GM19023 (cell line): ENCODE measurements at regions not wholly inside any gene's neighbourhood (a gene's known extent, or its start where the extent isn't known, plus 50 kb on each side); places are given as distances from the start of the nearest gene placed in this dataset.

Experiments
- ATAC-seq: cut with Tn5 transposase; IDR thresholded peaks from one replicate; pipeline ENCODE4 v1.9.1; 2021; ENCODE audit warnings: mild to moderate bottlenecking, moderate library complexity; ENCODE audit not compliant: unreplicated experiment

GRCh38 chr12:59839514-59839913, 243.7 kb downstream of the SLC16A7 start:
- ATAC-seq: no peak

GRCh38 chr12:59843260-59843843, 247.5 kb downstream of the SLC16A7 start:
- ATAC-seq: no peak

GRCh38 chr12:59844750-59845149, 248.9 kb downstream of the SLC16A7 start:
- no peak for ATAC-seq

GRCh38 chr12:59845293-59845692, 249.5 kb downstream of the SLC16A7 start:
- no peak for ATAC-seq

- ATAC-seq: no peak
Observed at GRCh38 chr12:59847127-59847526, 251.3 kb downstream of the SLC16A7 start.

GRCh38 chr12:59850268-59850667, 254.4 kb downstream of the SLC16A7 start:
- ATAC-seq: no peak

GRCh38 chr12:59858508-59859170, 262.8 kb downstream of the SLC16A7 start:
- ATAC-seq: no peak

- no peak for ATAC-seq
Observed at GRCh38 chr12:59859171-59859510, 263.3 kb downstream of the SLC16A7 start.

- no peak for ATAC-seq
Observed at GRCh38 chr12:59861635-59862034, 265.8 kb downstream of the SLC16A7 start.

GRCh38 chr12:59867055-59867454, 271.2 kb downstream of the SLC16A7 start:
- ATAC-seq: no peak

- no peak for ATAC-seq
Observed at GRCh38 chr12:59867689-59868088, 271.9 kb downstream of the SLC16A7 start.

- no peak for ATAC-seq
Observed at GRCh38 chr12:59871779-59872178, 275.9 kb downstream of the SLC16A7 start.

GRCh38 chr12:59873136-59873535, 277.3 kb downstream of the SLC16A7 start:
- no peak for ATAC-seq

- no peak for ATAC-seq
Observed at GRCh38 chr12:59874781-59875180, 279.0 kb downstream of the SLC16A7 start.

GRCh38 chr12:59886131-59886733, 290.4 kb downstream of the SLC16A7 start:
- ATAC-seq: no peak

GRCh38 chr12:59887178-59887577, 291.3 kb downstream of the SLC16A7 start:
- ATAC-seq: no peak

GRCh38 chr12:59890896-59891579, 295.2 kb downstream of the SLC16A7 start:
- no peak for ATAC-seq

- no peak for ATAC-seq
Observed at GRCh38 chr12:59895166-59895775, 299.4 kb downstream of the SLC16A7 start.

- no peak for ATAC-seq
Observed at GRCh38 chr12:59904874-59905521, 309.2 kb downstream of the SLC16A7 start.

GRCh38 chr12:59911516-59911915, 315.7 kb downstream of the SLC16A7 start:
- ATAC-seq: no peak

GRCh38 chr12:59916988-59917387, 321.2 kb downstream of the SLC16A7 start:
- ATAC-seq: no peak
